GM23338 (cell line): ENCODE measurements at regions not wholly inside any gene's neighbourhood (a gene's known extent, or its start where the extent isn't known, plus 50 kb on each side); places are given as distances from the start of the nearest gene placed in this dataset.

ENCODE experiments used
- ATAC-seq: fragments of 200-7000 bp; cut with Tn5 transposase; 3 replicates; pipeline ENCODE4 v1.9.1; 2020
- DNase-seq: peaks from one replicate; pipeline ENCODE4 v3.0.0-alpha.2; 2015; ENCODE audit warnings: low spot score
- H2AFZ ChIP-seq: fragments of 200-600 bp; sonication (generic); 2 replicates; pipeline ENCODE4 v1.8.0; 2016; ENCODE audit warnings: antibody characterized with exemption, mild to moderate bottlenecking, moderate library complexity
- H3F3A ChIP-seq: fragments of 200-600 bp; sonication (generic); replicated peaks from 2 replicates; pipeline ENCODE4 v1.8.0; 2017; ENCODE audit warnings: antibody characterized with exemption, mixed run types, low read depth
- H3K27ac ChIP-seq: fragments of 200-600 bp; sonication (generic); 2 replicates; pipeline ENCODE4 v1.6.1; 2016; ENCODE audit warnings: low read depth
- H3K27me3 ChIP-seq: fragments of 200-600 bp; sonication (generic); 2 replicates; pipeline ENCODE4 v1.8.0; 2016; ENCODE audit warnings: mild to moderate bottlenecking, mixed run types, moderate library complexity; ENCODE audit not compliant: insufficient read depth
- H3K36me3 ChIP-seq: fragments of 200-600 bp; sonication (generic); 2 replicates; pipeline ENCODE4 v1.8.0; 2016; ENCODE audit warnings: mild to moderate bottlenecking; ENCODE audit not compliant: insufficient read depth
- H3K4me1 ChIP-seq: fragments of 200-600 bp; sonication (generic); 2 replicates; pipeline ENCODE4 v1.8.0; 2016; ENCODE audit warnings: mild to moderate bottlenecking, moderate library complexity; ENCODE audit not compliant: insufficient read depth
- H3K4me2 ChIP-seq: fragments of 200-600 bp; sonication (generic); 2 replicates; pipeline ENCODE4 v1.7.1; 2017; ENCODE audit warnings: mixed run types
- H3K4me3 ChIP-seq: fragments of 200-600 bp; sonication (generic); 2 replicates; pipeline ENCODE4 v1.6.1; 2016; ENCODE audit warnings: mixed run types
- H3K79me2 ChIP-seq: fragments of 200-600 bp; sonication (generic); replicated peaks from 2 replicates; pipeline ENCODE4 v1.8.0; 2017; ENCODE audit warnings: mild to moderate bottlenecking; ENCODE audit not compliant: insufficient read depth
- H3K9me2 ChIP-seq: fragments of 200-600 bp; sonication (generic); 2 replicates; pipeline ENCODE4 v1.8.0; 2017; ENCODE audit not compliant: insufficient read depth
- H4K20me1 ChIP-seq: fragments of 200-600 bp; sonication (generic); replicated peaks from 2 replicates; pipeline ENCODE4 v1.8.0; 2017; ENCODE audit warnings: mild to moderate bottlenecking; ENCODE audit not compliant: insufficient read depth
- H3K27ac Mint-ChIP-seq: 2 replicates; pipeline ENCODE4 v1.8.0; 2020; ENCODE audit warnings: inconsistent platforms, mild to moderate bottlenecking, moderate library complexity, mixed read lengths
- H3K27me3 Mint-ChIP-seq: 3 replicates; pipeline ENCODE4 v1.8.0; 2022; ENCODE audit warnings: low read depth, mild to moderate bottlenecking, moderate library complexity, mixed read lengths, inconsistent platforms; ENCODE audit not compliant: insufficient read depth, poor library complexity
- H3K36me3 Mint-ChIP-seq: 3 replicates; pipeline ENCODE4 v1.8.0; 2021; ENCODE audit warnings: low read depth, mild to moderate bottlenecking, inconsistent platforms, moderate library complexity, mixed read lengths
- H3K4me1 Mint-ChIP-seq: 3 replicates; pipeline ENCODE4 v1.8.0; 2020; ENCODE audit warnings: mild to moderate bottlenecking, inconsistent platforms, mixed read lengths
- H3K4me3 Mint-ChIP-seq: 3 replicates; pipeline ENCODE4 v1.8.0; 2021; ENCODE audit warnings: moderate library complexity, mild to moderate bottlenecking, inconsistent platforms, mixed read lengths
- H3K9me3 Mint-ChIP-seq: 3 replicates; pipeline ENCODE4 v1.8.0; 2020; ENCODE audit warnings: moderate library complexity, mild to moderate bottlenecking, inconsistent platforms, mixed read lengths
- CREB1 ChIP-seq: fragments of 250-450 bp; sonication (Bioruptor Pico); IDR thresholded peaks from 2 replicates; pipeline ENCODE4 v1.5.0; 2020; ENCODE audit warnings: low read depth, mild to moderate bottlenecking, moderate library complexity
- EZH2 ChIP-seq: fragments of 200-600 bp; sonication (generic); IDR thresholded peaks from one replicate; pipeline ENCODE4 v1.8.0; 2017; ENCODE audit warnings: antibody characterized with exemption, mild to moderate bottlenecking, low read depth; ENCODE audit not compliant: unreplicated experiment
- EZH2phosphoT487 ChIP-seq: fragments of 200-600 bp; sonication (generic); IDR thresholded peaks from one replicate; pipeline ENCODE4 v1.8.1; 2018; ENCODE audit warnings: antibody characterized with exemption; ENCODE audit not compliant: unreplicated experiment
- NANOG ChIP-seq: IDR thresholded peaks from 2 replicates; pipeline ENCODE4 v1.6.1; 2016; ENCODE audit warnings: antibody characterized with exemption, borderline replicate concordance
- REST ChIP-seq: IDR thresholded peaks from one replicate; pipeline ENCODE4 v1.6.1; 2018; ENCODE audit warnings: antibody characterized with exemption; ENCODE audit not compliant: unreplicated experiment
- STAT1 ChIP-seq: IDR thresholded peaks from one replicate; pipeline ENCODE4 v1.6.1; 2016; ENCODE audit warnings: antibody characterized with exemption; ENCODE audit not compliant: unreplicated experiment
- ZNF114 ChIP-seq: fragments of 250-450 bp; sonication (Bioruptor Pico); IDR thresholded peaks from 2 replicates; pipeline ENCODE4 v1.5.0; 2020; ENCODE audit warnings: mild to moderate bottlenecking, moderate library complexity
- ZNF331 ChIP-seq: fragments of 250-450 bp; sonication (Bioruptor Pico); IDR thresholded peaks from 2 replicates; pipeline ENCODE4 v1.5.0; 2020; ENCODE audit warnings: low read depth, mild to moderate bottlenecking, moderate library complexity
- TF ChIP-seq, protein P1 (sequence below): IDR thresholded peaks from 2 replicates; pipeline ENCODE4 v1.6.1; 2016; ENCODE audit warnings: antibody characterized with exemption
- TF ChIP-seq, protein P2 (sequence below), 2 experiments: fragments of 200-600 bp in 1 of 2; sonication (generic) in 1 of 2; conservative IDR thresholded peaks; 2 replicates each; pipeline versions ENCODE4 v1.5.1 to v1.6.1; 2016 to 2017; ENCODE audit warnings: antibody characterized with exemption in 2 of 2, low read depth in 2 of 2, mild to moderate bottlenecking in 2 of 2, moderate library complexity in 1 of 2

DNA sequence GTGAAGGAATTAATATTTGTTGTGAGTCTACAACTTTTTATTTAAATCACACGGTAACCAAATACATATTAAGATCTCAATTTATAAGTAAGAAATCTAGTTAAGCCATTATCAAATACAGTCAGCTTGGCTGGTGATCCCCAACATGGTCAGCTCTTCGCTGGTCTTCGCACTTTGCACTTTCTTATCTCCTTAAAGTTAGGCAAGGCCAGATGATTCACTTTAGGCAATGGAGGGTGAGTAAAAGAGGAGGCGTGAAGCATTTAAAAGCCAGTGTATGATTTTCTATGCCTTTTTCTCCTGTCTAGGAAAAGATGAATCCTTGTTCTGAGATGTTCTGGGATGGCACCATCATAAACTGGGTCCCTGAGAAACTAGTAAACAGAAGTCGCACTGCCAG, 793.7 kb upstream of the ARGLU1 start:
- no peak for DNase-seq
- no peaks in the 10 kb centered on the region for H3K79me2 ChIP-seq
- no peaks in the 10 kb centered on the region for H3K36me3 ChIP-seq
- H3K4me1 Mint-ChIP-seq: peaks cover 8% of the 10 kb centered on the region; the same call in 2 of the 3 replicates
- H3K9me3 Mint-ChIP-seq: no peaks in the 10 kb centered on the region
- no peak overlapping the region for H3K27ac ChIP-seq
- H3K27me3 ChIP-seq: no peaks in the 10 kb centered on the region
- peaks cover 2% of the 10 kb centered on the region for H3K27me3 Mint-ChIP-seq
- no peak for ATAC-seq
- no peaks in the 10 kb centered on the region for H4K20me1 ChIP-seq
- H3K4me3 Mint-ChIP-seq: no peak overlapping the region
- no peak overlapping the region for H3K4me2 ChIP-seq
- no peaks in the 10 kb centered on the region for H3K36me3 Mint-ChIP-seq
- H3K9me2 ChIP-seq: 0 out of 2 replicates have a peak, but pooled peaks cover 5% of the 10 kb centered on the region
- no peak overlapping the region for H3K4me3 ChIP-seq
- H3K27ac Mint-ChIP-seq: no peak overlapping the region
- H3K4me1 ChIP-seq: no peaks in the 10 kb centered on the region
- no peak overlapping the region for H2AFZ ChIP-seq
- TF ChIP-seq CREB1 (CRISPR knock-in tag) (no peak), EZH2phosphoT487 (no peak), REST (no peak), STAT1 (no peak), ZNF331 (CRISPR knock-in tag) (no peak), EZH2 (no peak)
- TF ChIP-seq, protein P1, sequence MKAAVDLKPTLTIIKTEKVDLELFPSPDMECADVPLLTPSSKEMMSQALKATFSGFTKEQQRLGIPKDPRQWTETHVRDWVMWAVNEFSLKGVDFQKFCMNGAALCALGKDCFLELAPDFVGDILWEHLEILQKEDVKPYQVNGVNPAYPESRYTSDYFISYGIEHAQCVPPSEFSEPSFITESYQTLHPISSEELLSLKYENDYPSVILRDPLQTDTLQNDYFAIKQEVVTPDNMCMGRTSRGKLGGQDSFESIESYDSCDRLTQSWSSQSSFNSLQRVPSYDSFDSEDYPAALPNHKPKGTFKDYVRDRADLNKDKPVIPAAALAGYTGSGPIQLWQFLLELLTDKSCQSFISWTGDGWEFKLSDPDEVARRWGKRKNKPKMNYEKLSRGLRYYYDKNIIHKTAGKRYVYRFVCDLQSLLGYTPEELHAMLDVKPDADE: no peak
- no peaks in the 10 kb centered on the region for H3F3A ChIP-seq

DNA sequence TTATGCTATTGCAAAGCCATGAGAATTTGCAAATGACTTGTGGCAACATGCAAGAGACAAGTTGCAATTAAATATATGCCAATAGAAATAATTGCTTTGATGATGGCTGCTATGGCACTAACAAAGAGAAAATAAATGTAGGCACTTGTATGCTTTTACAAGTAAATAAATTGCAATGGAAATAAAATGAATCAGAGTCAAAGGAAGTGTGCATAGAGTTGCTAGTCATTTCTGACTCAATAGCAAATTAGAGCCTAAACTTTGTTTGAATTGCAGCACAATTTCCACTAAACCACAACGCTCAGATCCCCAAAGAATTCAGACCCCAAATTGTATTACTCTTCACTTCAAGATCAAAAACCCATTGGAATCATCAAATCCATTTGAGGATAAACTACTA, 792.1 kb upstream of the ARGLU1 start:
- Mint-ChIP-seq H3K36me3 (no peaks in the 10 kb centered on the region), H3K4me1 (peaks cover 3% of the 10 kb centered on the region; the same call in 1 of the 3 replicates), H3K27me3 (peaks cover 2% of the 10 kb centered on the region), H3K27ac (no peak overlapping the region), H3K9me3 (no peaks in the 10 kb centered on the region), H3K4me3 (no peak overlapping the region)
- ATAC-seq (no peak), DNase-seq (no peak)
- Histone ChIP-seq H3K27me3 (no peaks in the 10 kb centered on the region), H3K36me3 (no peaks in the 10 kb centered on the region), H3K4me2 (no peak overlapping the region), H3K4me3 (no peak overlapping the region), H4K20me1 (no peaks in the 10 kb centered on the region), H3K4me1 (no peaks in the 10 kb centered on the region), H3K79me2 (no peaks in the 10 kb centered on the region), H3K9me2 (0 out of 2 replicates have a peak, but pooled peaks cover 5% of the 10 kb centered on the region), H2AFZ (no peak overlapping the region), H3F3A (no peaks in the 10 kb centered on the region), H3K27ac (no peak overlapping the region)
- TF ChIP-seq NANOG (no peak), CREB1 (CRISPR knock-in tag) (no peak), EZH2phosphoT487 (no peak), REST (no peak), STAT1 (no peak), ZNF331 (CRISPR knock-in tag) (no peak), EZH2 (no peak), ZNF114 (CRISPR knock-in tag) (no peak)
- TF ChIP-seq, protein P1: no peak
- TF ChIP-seq, protein P2, sequence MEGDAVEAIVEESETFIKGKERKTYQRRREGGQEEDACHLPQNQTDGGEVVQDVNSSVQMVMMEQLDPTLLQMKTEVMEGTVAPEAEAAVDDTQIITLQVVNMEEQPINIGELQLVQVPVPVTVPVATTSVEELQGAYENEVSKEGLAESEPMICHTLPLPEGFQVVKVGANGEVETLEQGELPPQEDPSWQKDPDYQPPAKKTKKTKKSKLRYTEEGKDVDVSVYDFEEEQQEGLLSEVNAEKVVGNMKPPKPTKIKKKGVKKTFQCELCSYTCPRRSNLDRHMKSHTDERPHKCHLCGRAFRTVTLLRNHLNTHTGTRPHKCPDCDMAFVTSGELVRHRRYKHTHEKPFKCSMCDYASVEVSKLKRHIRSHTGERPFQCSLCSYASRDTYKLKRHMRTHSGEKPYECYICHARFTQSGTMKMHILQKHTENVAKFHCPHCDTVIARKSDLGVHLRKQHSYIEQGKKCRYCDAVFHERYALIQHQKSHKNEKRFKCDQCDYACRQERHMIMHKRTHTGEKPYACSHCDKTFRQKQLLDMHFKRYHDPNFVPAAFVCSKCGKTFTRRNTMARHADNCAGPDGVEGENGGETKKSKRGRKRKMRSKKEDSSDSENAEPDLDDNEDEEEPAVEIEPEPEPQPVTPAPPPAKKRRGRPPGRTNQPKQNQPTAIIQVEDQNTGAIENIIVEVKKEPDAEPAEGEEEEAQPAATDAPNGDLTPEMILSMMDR (conservative IDR thresholded peaks at IDR 0.05; ENCODE audit: low read depth in 2 of 2): no peak
